HL-60/S4 treated with phorbol 12-myristate 13-acetate at 8.2 ng/mL for 4 days and 3 days (cell line): ENCODE measurements at regions not wholly inside any gene's neighbourhood (a gene's known extent, or its start where the extent isn't known, plus 50 kb on each side); places are given as distances from the start of the nearest gene placed in this dataset.
"Not testable (repeated sequence)": the region's sequence is repeated elsewhere in the genome, so short reads cannot be mapped to it uniquely, and the experiment has no call there.

Experiments
- in situ Hi-C: fragments of 300-500 bp; cut with MboI; formaldehyde crosslinking; loops from 2 replicates; pipeline ENCODE4 v1.15.0; 2022; ENCODE audit warnings: low sequenced_read_pairs

- in situ Hi-C loops: no loop called here
Measured at GRCh38 chr12:46942579-46942978, 116.8 kb upstream of the SLC38A4 start.

GRCh38 chr12:46944088-46944487 lies 118.3 kb upstream of the SLC38A4 start:
- in situ Hi-C loops: no loop called here

- in situ Hi-C loops: no loop called here
Measured at GRCh38 chr12:46944771-46945170, 119.0 kb upstream of the SLC38A4 start.

- in situ Hi-C loops: no loop called here
Measured at GRCh38 chr12:46945591-46945990, 119.8 kb upstream of the SLC38A4 start.

- in situ Hi-C loops: no loop called here
Measured at GRCh38 chr12:46946137-46946536, 120.3 kb upstream of the SLC38A4 start.

- in situ Hi-C loops: no loop called here
Measured at GRCh38 chr12:46948936-46949545, 123.2 kb upstream of the SLC38A4 start.

GRCh38 chr12:46950094-46950493 lies 124.3 kb upstream of the SLC38A4 start:
- in situ Hi-C loops: no loop called here

- in situ Hi-C loops: no loop called here
Measured at GRCh38 chr12:46952880-46953483, 126.4 kb upstream of the PCED1B start.

- in situ Hi-C loops: no loop called here
Measured at GRCh38 chr12:46956451-46957035, 122.9 kb upstream of the PCED1B start.

- in situ Hi-C loops: no loop called here
Measured at GRCh38 chr12:46958053-46958452, 121.4 kb upstream of the PCED1B start.

- in situ Hi-C loops: no loop called here
Measured at GRCh38 chr12:46958599-46959290, 120.7 kb upstream of the PCED1B start.

GRCh38 chr12:46959502-46959901 lies 119.9 kb upstream of the PCED1B start:
- in situ Hi-C loops: no loop called here

- in situ Hi-C loops: no loop called here
Measured at GRCh38 chr12:46960681-46961080, 118.7 kb upstream of the PCED1B start.

GRCh38 chr12:46963191-46963590 lies 116.2 kb upstream of the PCED1B start:
- in situ Hi-C loops: no loop called here

- in situ Hi-C loops: no loop called here
Measured at GRCh38 chr12:46963977-46964971, 115.1 kb upstream of the PCED1B start.

GRCh38 chr12:46965137-46965536 lies 114.3 kb upstream of the PCED1B start:
- in situ Hi-C loops: no loop called here

GRCh38 chr12:46965880-46966279 lies 113.5 kb upstream of the PCED1B start:
- in situ Hi-C loops: no loop called here

GRCh38 chr12:46970636-46971035 lies 108.8 kb upstream of the PCED1B start:
- in situ Hi-C loops: no loop called here

- in situ Hi-C loops: not testable (repeated sequence)
Measured at GRCh38 chr12:46973937-46974336, 105.5 kb upstream of the PCED1B start.

GRCh38 chr12:46977871-46978375 lies 101.5 kb upstream of the PCED1B start:
- in situ Hi-C loops: no loop called here

- in situ Hi-C loops: no loop called here
Measured at GRCh38 chr12:46981622-46982021, 97.8 kb upstream of the PCED1B start.
